GM23338 (cell line): ENCODE measurements at regions not wholly inside any gene's neighbourhood (a gene's known extent, or its start where the extent isn't known, plus 50 kb on each side); places are given as distances from the start of the nearest gene placed in this dataset.

Source experiments
- EZH2phosphoT487 ChIP-seq: fragments of 200-600 bp; sonication (generic); IDR thresholded peaks from one replicate; pipeline ENCODE4 v1.8.1; 2018; ENCODE audit warnings: antibody characterized with exemption; ENCODE audit not compliant: unreplicated experiment
- JUNB ChIP-seq: IDR thresholded peaks from one replicate; pipeline ENCODE4 v1.6.1; 2016; ENCODE audit warnings: antibody characterized with exemption; ENCODE audit not compliant: unreplicated experiment
- TF ChIP-seq, protein P1 (sequence below), 2 experiments: fragments of 200-600 bp in 1 of 2; sonication (generic) in 1 of 2; conservative IDR thresholded peaks; 2 replicates each; pipeline versions ENCODE4 v1.5.1 to v1.6.1; 2016 to 2017; ENCODE audit warnings: antibody characterized with exemption in 2 of 2, low read depth in 2 of 2, mild to moderate bottlenecking in 2 of 2, moderate library complexity in 1 of 2
- TF ChIP-seq, protein P2 (sequence below): IDR thresholded peaks from one replicate; pipeline ENCODE4 v1.6.1; 2018; ENCODE audit warnings: antibody characterized with exemption; ENCODE audit not compliant: unreplicated experiment

DNA sequence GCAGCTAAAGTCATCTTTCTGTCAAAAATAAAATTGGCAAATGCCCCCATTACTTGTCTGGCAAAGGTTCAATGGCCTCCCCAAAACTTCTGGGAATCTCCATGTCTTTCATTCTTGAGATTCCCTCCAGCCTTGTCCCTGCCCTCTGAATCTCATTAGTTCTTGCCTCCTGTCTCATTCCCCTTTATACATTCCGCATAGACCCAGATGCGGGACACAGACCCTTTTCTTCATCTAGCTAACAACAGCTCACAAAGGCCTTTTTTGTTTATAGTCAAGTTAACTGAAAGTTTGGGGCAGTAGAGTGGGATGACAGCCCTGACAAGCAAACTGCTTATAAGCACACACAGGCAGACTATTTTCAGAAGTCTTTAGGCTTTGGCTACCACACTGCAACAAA is 306.1 kb upstream of the FAM241A start:
- TF ChIP-seq, protein P1, sequence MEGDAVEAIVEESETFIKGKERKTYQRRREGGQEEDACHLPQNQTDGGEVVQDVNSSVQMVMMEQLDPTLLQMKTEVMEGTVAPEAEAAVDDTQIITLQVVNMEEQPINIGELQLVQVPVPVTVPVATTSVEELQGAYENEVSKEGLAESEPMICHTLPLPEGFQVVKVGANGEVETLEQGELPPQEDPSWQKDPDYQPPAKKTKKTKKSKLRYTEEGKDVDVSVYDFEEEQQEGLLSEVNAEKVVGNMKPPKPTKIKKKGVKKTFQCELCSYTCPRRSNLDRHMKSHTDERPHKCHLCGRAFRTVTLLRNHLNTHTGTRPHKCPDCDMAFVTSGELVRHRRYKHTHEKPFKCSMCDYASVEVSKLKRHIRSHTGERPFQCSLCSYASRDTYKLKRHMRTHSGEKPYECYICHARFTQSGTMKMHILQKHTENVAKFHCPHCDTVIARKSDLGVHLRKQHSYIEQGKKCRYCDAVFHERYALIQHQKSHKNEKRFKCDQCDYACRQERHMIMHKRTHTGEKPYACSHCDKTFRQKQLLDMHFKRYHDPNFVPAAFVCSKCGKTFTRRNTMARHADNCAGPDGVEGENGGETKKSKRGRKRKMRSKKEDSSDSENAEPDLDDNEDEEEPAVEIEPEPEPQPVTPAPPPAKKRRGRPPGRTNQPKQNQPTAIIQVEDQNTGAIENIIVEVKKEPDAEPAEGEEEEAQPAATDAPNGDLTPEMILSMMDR (conservative IDR thresholded peaks at IDR 0.05; ENCODE audit: low read depth in 2 of 2), result no peak
- TF ChIP-seq JUNB, result no peak
- TF ChIP-seq, protein P2, sequence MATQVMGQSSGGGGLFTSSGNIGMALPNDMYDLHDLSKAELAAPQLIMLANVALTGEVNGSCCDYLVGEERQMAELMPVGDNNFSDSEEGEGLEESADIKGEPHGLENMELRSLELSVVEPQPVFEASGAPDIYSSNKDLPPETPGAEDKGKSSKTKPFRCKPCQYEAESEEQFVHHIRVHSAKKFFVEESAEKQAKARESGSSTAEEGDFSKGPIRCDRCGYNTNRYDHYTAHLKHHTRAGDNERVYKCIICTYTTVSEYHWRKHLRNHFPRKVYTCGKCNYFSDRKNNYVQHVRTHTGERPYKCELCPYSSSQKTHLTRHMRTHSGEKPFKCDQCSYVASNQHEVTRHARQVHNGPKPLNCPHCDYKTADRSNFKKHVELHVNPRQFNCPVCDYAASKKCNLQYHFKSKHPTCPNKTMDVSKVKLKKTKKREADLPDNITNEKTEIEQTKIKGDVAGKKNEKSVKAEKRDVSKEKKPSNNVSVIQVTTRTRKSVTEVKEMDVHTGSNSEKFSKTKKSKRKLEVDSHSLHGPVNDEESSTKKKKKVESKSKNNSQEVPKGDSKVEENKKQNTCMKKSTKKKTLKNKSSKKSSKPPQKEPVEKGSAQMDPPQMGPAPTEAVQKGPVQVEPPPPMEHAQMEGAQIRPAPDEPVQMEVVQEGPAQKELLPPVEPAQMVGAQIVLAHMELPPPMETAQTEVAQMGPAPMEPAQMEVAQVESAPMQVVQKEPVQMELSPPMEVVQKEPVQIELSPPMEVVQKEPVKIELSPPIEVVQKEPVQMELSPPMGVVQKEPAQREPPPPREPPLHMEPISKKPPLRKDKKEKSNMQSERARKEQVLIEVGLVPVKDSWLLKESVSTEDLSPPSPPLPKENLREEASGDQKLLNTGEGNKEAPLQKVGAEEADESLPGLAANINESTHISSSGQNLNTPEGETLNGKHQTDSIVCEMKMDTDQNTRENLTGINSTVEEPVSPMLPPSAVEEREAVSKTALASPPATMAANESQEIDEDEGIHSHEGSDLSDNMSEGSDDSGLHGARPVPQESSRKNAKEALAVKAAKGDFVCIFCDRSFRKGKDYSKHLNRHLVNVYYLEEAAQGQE, result no peak
- no peak for TF ChIP-seq EZH2phosphoT487
